GM12878 (cell line): ENCODE measurements at regions not wholly inside any gene's neighbourhood (a gene's known extent, or its start where the extent isn't known, plus 50 kb on each side); places are given as distances from the start of the nearest gene placed in this dataset.

Source experiments
- ATAC-seq: fragments of 200-7000 bp; cut with Tn5 transposase; 3 replicates; pipeline ENCODE4 v1.9.1; 2020; ENCODE audit warnings: mild to moderate bottlenecking, moderate library complexity
- BruUV-seq: library from RNA; stranded (reverse); fragments of 400-500 nt; replicated peaks from 2 replicates; lab custom pipeline; 2021; lab: Mats Ljungman, UMichigan
- CTCF ChIA-PET: fragments of 300-600 bp; sonication (Branson Sonifier 250); formaldehyde crosslinking; extraction: SDS; loops from one replicate; lab custom pipeline; 2021; ENCODE audit warnings: inconsistent platforms; lab: Yijun Ruan, JAX
- POLR2A ChIA-PET: fragments of 350-600 bp; formaldehyde crosslinking; extraction: SDS; loops from one replicate; lab custom pipeline; 2021; ENCODE audit warnings: inconsistent platforms; lab: Charles Lee
- RAD21 ChIA-PET: fragments of 300-600 bp; sonication (Branson Sonifier 250); formaldehyde crosslinking; loops from one replicate; lab custom pipeline; 2023; ENCODE audit warnings: antibody characterized with exemption; ENCODE audit not compliant: unreplicated experiment; lab: Charles Lee
- SMC1A ChIA-PET: fragments of 300-600 bp; sonication (Branson Sonifier 250); formaldehyde crosslinking; loops from one replicate; lab custom pipeline; 2023; ENCODE audit not compliant: unreplicated experiment, uncharacterized antibody; lab: Charles Lee
- DNase-seq: peaks from one replicate; pipeline ENCODE4 v3.0.0-alpha.2; 2011; ENCODE audit warnings: low read depth, low spot score
- FAIRE-seq: peaks from 3 replicates; lab custom pipeline; 2011; peaks lifted over from hg19 to GRCh38; lab: Jason Lieb, UNC
- H2AFZ ChIP-seq: 2 replicates; pipeline ENCODE4 v1.6.0; 2011; ENCODE audit warnings: low read depth, low read length, control low read depth; ENCODE audit not compliant: control insufficient read depth
- H3K27ac ChIP-seq: 2 replicates; pipeline ENCODE4 v1.5.1; 2011; ENCODE audit warnings: control low read depth; ENCODE audit not compliant: control insufficient read depth, insufficient read depth
- H3K27me3 ChIP-seq, 2 experiments: replicated peaks in 1 of 2; 2 replicates each; pipeline versions ENCODE4 v1.6.0 to v1.6.1; 2011; ENCODE audit warnings: low read length in 1 of 2; ENCODE audit not compliant: control insufficient read depth in 2 of 2, insufficient read depth in 2 of 2
- H3K36me3 ChIP-seq, 2 experiments: 2 replicates each; pipeline ENCODE4 v1.5.1; 2011; ENCODE audit warnings: low read length in 1 of 2; ENCODE audit not compliant: control insufficient read depth in 2 of 2, insufficient read depth in 2 of 2
- H3K4me1 ChIP-seq: 2 replicates; pipeline ENCODE4 v1.6.1; 2011; ENCODE audit warnings: mild to moderate bottlenecking, low read length, moderate library complexity, mixed read lengths; ENCODE audit not compliant: control insufficient read depth, insufficient read depth
- H3K4me2 ChIP-seq: 2 replicates; pipeline ENCODE4 v1.6.0; 2011; ENCODE audit warnings: control low read depth; ENCODE audit not compliant: control insufficient read depth, insufficient read depth
- H3K4me3 ChIP-seq: fragments of 200-600 bp; sonication (generic); 2 replicates; pipeline ENCODE4 v1.5.1; 2016
- H3K79me2 ChIP-seq: 2 replicates; pipeline ENCODE4 v1.6.0; 2011; ENCODE audit warnings: low read length; ENCODE audit not compliant: control insufficient read depth, insufficient read depth
- H3K9ac ChIP-seq: 2 replicates; pipeline ENCODE4 v1.8.0; 2011; ENCODE audit warnings: low read length, control low read depth, mixed read lengths; ENCODE audit not compliant: control insufficient read depth, insufficient read depth
- H3K9me3 ChIP-seq: replicated peaks from 3 replicates; pipeline ENCODE4 v1.5.1; 2011; ENCODE audit warnings: mild to moderate bottlenecking, low read length; ENCODE audit not compliant: control insufficient read depth, insufficient read depth
- H4K20me1 ChIP-seq: 2 replicates; pipeline ENCODE4 v1.6.0; 2011; ENCODE audit not compliant: control insufficient read depth, insufficient read depth
- CBFB ChIP-seq: IDR thresholded peaks from 2 replicates; pipeline ENCODE4 v1.6.1; 2016; ENCODE audit warnings: antibody characterized with exemption, low read depth
- GABPA ChIP-seq: IDR thresholded peaks from 2 replicates; pipeline ENCODE4 v1.6.1; 2014; ENCODE audit warnings: antibody characterized with exemption, low read depth, mild to moderate bottlenecking, inconsistent platforms
- RAD21 ChIP-seq: IDR thresholded peaks from 2 replicates; pipeline ENCODE4 v1.6.1; 2011; ENCODE audit warnings: mild to moderate bottlenecking, low read depth, low read length, moderate library complexity; ENCODE audit not compliant: insufficient read depth
- WGBS: methylation state at CpG from one replicate; pipeline ENCODE4 v1.1.6; 2016; ENCODE audit warnings: low lambda C conversion rate; ENCODE audit not compliant: insufficient replicate concordance, insufficient coverage; ENCODE audit errors: missing lambda C conversion rate; 5-methylcytosine and 5-hydroxymethylcytosine counted together
- in situ Hi-C: fragments of 300-500 bp; cut with MboI; formaldehyde crosslinking; loops from 9 replicates; pipeline ENCODE4 v1.14.3; 2018; ENCODE audit warnings: mixed read lengths
- intact Hi-C: fragments of 100-400 bp; cut with micrococcal nuclease; formaldehyde crosslinking; loops from one replicate; pipeline ENCODE4 v1.14.2; 2022; ENCODE audit not compliant: unreplicated experiment
- TF ChIP-seq, protein P1 (sequence below), 3 experiments: IDR thresholded peaks in 2 of 3; conservative IDR thresholded peaks in 1 of 3; 2 replicates each; pipeline ENCODE4 v1.5.1; 2011; ENCODE audit warnings: low read depth in 3 of 3, low read length in 3 of 3, mild to moderate bottlenecking in 3 of 3, control low read depth in 2 of 3, moderate library complexity in 2 of 3, inconsistent platforms in 1 of 3, mixed read lengths in 1 of 3; ENCODE audit not compliant: control insufficient read depth in 2 of 3, insufficient read depth in 1 of 3; ENCODE audit errors: extremely low read depth in 1 of 3

DNA sequence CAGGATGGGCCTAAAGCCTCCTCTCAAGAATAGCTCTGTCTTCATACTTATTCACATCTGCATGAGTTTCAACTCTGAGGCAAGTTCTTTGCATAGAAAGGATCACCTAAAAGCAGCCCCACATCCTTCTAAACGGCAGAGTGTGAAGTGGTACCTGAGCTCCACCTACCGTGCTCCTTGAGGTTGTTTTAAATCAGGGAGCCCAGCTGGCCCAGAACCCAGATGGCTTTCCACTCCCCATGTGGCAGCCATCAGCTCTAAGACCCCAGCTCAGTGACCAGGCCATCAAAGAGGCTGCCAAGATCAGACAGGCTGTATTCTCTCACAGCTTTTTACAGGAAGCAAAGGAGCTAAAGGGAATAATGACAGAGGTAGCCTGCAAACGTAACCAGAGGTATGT is 299.3 kb downstream of the RASEF start:
- 2% methylated on average over 3 of the region's 3 CpGs for WGBS
- peak; percentile 37; the same call in 1 of the 3 replicates for ATAC-seq
- Histone ChIP-seq H3K4me3 (no peak overlapping the region), H3K27me3 (no peaks in the 10 kb centered on the region), H3K79me2 (no peaks in the 10 kb centered on the region), H2AFZ (no peak overlapping the region), H4K20me1 (no peaks in the 10 kb centered on the region), H3K36me3 (no peaks in the 10 kb centered on the region), H3K4me2 (no peak overlapping the region), H3K4me1 (no peaks in the 10 kb centered on the region), H3K9me3 (no peaks in the 10 kb centered on the region), H3K27ac (no peak overlapping the region), H3K9ac (no peak overlapping the region)
- ChIA-PET CTCF (interaction anchor here (0.6 kb wide), 1 partner anchor 33 kb away, joined by 3 read pairs; no protein-coding TSS in a partner anchor), SMC1A (interaction anchor here (1.7 kb wide), 1 partner anchor 157 kb away, joined by 4 read pairs; no protein-coding TSS in a partner anchor), RAD21 (interaction anchor here (0.6 kb wide), 1 partner anchor 1224 kb away, joined by 3 read pairs; no protein-coding TSS in a partner anchor), POLR2A (no interaction called here)
- FAIRE-seq, result no peak
- intact Hi-C loops, result loop anchor here (5.0 to 10.0 kb wide), 2 partner anchors 36 to 229 kb away; no protein-coding TSS in a partner anchor
- TF ChIP-seq GABPA (no peak), RAD21 (0 out of 2 replicates have a peak, but pooled peaks have one; percentile 28), CBFB (no peak)
- TF ChIP-seq, protein P1, sequence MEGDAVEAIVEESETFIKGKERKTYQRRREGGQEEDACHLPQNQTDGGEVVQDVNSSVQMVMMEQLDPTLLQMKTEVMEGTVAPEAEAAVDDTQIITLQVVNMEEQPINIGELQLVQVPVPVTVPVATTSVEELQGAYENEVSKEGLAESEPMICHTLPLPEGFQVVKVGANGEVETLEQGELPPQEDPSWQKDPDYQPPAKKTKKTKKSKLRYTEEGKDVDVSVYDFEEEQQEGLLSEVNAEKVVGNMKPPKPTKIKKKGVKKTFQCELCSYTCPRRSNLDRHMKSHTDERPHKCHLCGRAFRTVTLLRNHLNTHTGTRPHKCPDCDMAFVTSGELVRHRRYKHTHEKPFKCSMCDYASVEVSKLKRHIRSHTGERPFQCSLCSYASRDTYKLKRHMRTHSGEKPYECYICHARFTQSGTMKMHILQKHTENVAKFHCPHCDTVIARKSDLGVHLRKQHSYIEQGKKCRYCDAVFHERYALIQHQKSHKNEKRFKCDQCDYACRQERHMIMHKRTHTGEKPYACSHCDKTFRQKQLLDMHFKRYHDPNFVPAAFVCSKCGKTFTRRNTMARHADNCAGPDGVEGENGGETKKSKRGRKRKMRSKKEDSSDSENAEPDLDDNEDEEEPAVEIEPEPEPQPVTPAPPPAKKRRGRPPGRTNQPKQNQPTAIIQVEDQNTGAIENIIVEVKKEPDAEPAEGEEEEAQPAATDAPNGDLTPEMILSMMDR (IDR thresholded peaks at IDR 0.05 in 2 of 3, conservative IDR thresholded peaks at IDR 0.05 in 1 of 3; ENCODE audit: control insufficient read depth in 2 of 3, extremely low read depth in 1 of 3, insufficient read depth in 1 of 3, low read depth in 3 of 3, low read length in 3 of 3), result peak in 1 of 3 experiments; percentile 32; a peak in 2 of 6 replicates
- BruUV-seq, result no TSS peak
- no peak for DNase-seq
- in situ Hi-C loops, result no loop called here
